Right lobe of liver (tissue), 4 donors: ENCODE measurements at regions not wholly inside any gene's neighbourhood (a gene's known extent, or its start where the extent isn't known, plus 50 kb on each side); places are given as distances from the start of the nearest gene placed in this dataset.

ENCODE experiments used
- CTCF ChIP-seq, 4 donors: fragments of 200-600 bp in 3 of 4; fragments of 450-650 bp in 1 of 4; IDR thresholded peaks; one replicate each; pipeline versions ENCODE4 v1.5.1 to v1.8.0; 2016 to 2022; ENCODE audit warnings: antibody characterized with exemption in 4 of 4, mild to moderate bottlenecking in 2 of 4
- POLR2A ChIP-seq: fragments of 450-650 bp; IDR thresholded peaks from one replicate; pipeline ENCODE4 v1.6.1; 2017; ENCODE audit warnings: antibody characterized with exemption, mild to moderate bottlenecking
- donor health status: DM: no; HTN: no; CAD: no.
- donor health status: DM: no; HTN: no; CAD: no.
- donor health status: DM: no; HTN: yes; CAD: no.

- TF ChIP-seq CTCF (IDR thresholded peaks at IDR 0.05) = peak in 1 of 4 donors; percentile 8
- no peak for TF ChIP-seq POLR2A
Observed at GRCh38 chr5:67793418-67793817, 422.1 kb upstream of the PIK3R1 start.
